ENCODE measurements at regions not wholly inside any gene's neighbourhood (a gene's known extent, or its start where the extent isn't known, plus 50 kb on each side); places are given as distances from the start of the nearest gene placed in this dataset.

DNA sequence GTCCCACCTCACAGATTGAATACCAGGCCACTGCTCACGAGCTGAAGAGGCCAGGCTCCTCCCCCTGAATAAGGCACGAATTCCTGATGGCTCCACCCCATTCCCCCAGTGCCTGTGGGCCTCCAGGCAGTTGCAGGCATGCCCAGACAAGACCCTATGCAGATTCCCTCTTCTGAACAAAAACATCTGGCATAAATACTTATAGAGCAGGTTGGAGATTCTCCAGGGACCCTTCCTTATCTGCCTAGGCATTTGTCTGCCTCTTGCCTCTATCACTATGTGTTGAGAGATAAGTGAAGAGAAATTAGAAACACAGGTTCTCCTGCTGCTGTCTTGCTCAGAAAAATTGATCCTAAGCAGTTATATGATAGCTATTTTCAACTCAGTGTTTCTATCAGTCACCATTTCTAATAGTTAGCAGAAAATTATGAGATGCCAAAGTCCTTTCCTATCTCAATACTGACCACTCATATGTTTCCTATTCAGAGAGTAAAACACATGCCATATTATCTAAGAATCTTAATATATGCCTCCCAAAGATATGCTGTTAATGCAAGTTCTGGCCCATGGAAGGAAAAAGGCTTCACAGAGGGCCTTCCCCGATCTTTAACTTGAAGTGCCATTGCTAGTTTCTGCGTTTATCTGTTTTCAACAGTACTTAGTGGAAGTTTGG lies 364.0 kb downstream of the KCTD12 start:
- Histone ChIP-seq H3K56ac (ENCODE audit: insufficient read length, low read depth, low read length) (no peak overlapping the region), H4K91ac (ENCODE audit: insufficient read length, low read depth, low read length) (no peak overlapping the region), H4K5ac (ENCODE audit: insufficient read length, low read depth, low read length) (no peak overlapping the region), H3K4ac (ENCODE audit: low read depth, low read length) (no peak overlapping the region), H3K9me3 (ENCODE audit: control insufficient read depth, low read depth, low read length) (no peaks in the 10 kb centered on the region), H3K79me1 (ENCODE audit: insufficient read depth, low read depth, low read length, poor library complexity, severe bottlenecking) (no peaks in the 10 kb centered on the region), H2AK5ac (ENCODE audit: insufficient read length, low read length) (no peak overlapping the region), H3K27me3 (ENCODE audit: insufficient read depth, low read length) (no peaks in the 10 kb centered on the region), H4K8ac (replicated peaks; ENCODE audit: insufficient read length, low read depth, low read length) (no peak overlapping the region), H2AFZ (ENCODE audit: low read length) (no peak overlapping the region), H3K18ac (ENCODE audit: insufficient read length, low read depth, low read length) (no peak overlapping the region), H3K9ac (ENCODE audit: extremely low read depth, insufficient read length, low read length) (no peak overlapping the region), H3K4me1 (ENCODE audit: insufficient read depth, low read length) (no peaks in the 10 kb centered on the region; the same call in 1 of the 2 replicates), H3K79me2 (ENCODE audit: insufficient read depth, low read length) (no peaks in the 10 kb centered on the region), H2BK15ac (ENCODE audit: low read depth, low read length) (no peak overlapping the region), H3K23ac (ENCODE audit: insufficient read length, low read depth, low read length) (no peak overlapping the region), H3K27ac (ENCODE audit: insufficient read length, low read depth, low read length) (no peak overlapping the region), H3K23me2 (ENCODE audit: insufficient read length, low read depth, low read length, poor library complexity, severe bottlenecking) (no peaks in the 10 kb centered on the region), H2BK5ac (ENCODE audit: insufficient read length, low read length) (no peak overlapping the region), H3K14ac (ENCODE audit: insufficient read depth, low read length) (no peak overlapping the region), H2BK12ac (ENCODE audit: insufficient read length, low read depth, low read length) (no peak overlapping the region), H3K4me2 (ENCODE audit: insufficient read depth, insufficient read length, low read length) (no peak overlapping the region), H2BK120ac (ENCODE audit: low read depth, low read length, poor library complexity, severe bottlenecking) (no peak overlapping the region), H3T11ph (ENCODE audit: low read length) (peak overlapping the region; percentile 67), H2BK20ac (ENCODE audit: low read depth, low read length, poor library complexity, severe bottlenecking) (no peak overlapping the region), H4K20me1 (ENCODE audit: control insufficient read depth, insufficient read depth, insufficient read length) (no peaks in the 10 kb centered on the region)
- Mint-ChIP-seq H3K9me3 (peaks cover 0 to 4% of the 10 kb centered on the region in 2 experiments; a peak in 1 of 5 replicates), H3K4me1 (peaks cover 12 to 17% of the 10 kb centered on the region in 2 experiments), H3K27ac (peak overlapping the region in 2 of 3 experiments; percentile 36 to 80; a peak in 3 of 7 replicates), H3K27me3 (ENCODE audit: low read depth) (no peaks in the 10 kb centered on the region), H3K36me3 (ENCODE audit: insufficient read depth in 1 of 3, low read depth in 3 of 3) (no peaks in the 10 kb centered on the region; a peak in 1 of 7 replicates), H3K4me3 (no peak overlapping the region)
- no CpG with 5 or more reads among the region's 4 CpGs for WGBS (ENCODE audit: extremely low coverage, insufficient read length, low lambda C conversion rate)
- TF ChIP-seq, protein P1, sequence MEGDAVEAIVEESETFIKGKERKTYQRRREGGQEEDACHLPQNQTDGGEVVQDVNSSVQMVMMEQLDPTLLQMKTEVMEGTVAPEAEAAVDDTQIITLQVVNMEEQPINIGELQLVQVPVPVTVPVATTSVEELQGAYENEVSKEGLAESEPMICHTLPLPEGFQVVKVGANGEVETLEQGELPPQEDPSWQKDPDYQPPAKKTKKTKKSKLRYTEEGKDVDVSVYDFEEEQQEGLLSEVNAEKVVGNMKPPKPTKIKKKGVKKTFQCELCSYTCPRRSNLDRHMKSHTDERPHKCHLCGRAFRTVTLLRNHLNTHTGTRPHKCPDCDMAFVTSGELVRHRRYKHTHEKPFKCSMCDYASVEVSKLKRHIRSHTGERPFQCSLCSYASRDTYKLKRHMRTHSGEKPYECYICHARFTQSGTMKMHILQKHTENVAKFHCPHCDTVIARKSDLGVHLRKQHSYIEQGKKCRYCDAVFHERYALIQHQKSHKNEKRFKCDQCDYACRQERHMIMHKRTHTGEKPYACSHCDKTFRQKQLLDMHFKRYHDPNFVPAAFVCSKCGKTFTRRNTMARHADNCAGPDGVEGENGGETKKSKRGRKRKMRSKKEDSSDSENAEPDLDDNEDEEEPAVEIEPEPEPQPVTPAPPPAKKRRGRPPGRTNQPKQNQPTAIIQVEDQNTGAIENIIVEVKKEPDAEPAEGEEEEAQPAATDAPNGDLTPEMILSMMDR (conservative IDR thresholded peaks at IDR 0.05): no peak
- DNase-seq: peak; percentile 83
